Keratinocyte (primary cell): ENCODE measurements at regions not wholly inside any gene's neighbourhood (a gene's known extent, or its start where the extent isn't known, plus 50 kb on each side); places are given as distances from the start of the nearest gene placed in this dataset.

ENCODE experiments used
- EZH2 ChIP-seq: IDR thresholded peaks from one replicate; pipeline ENCODE4 v1.6.1; 2012; ENCODE audit warnings: inconsistent platforms, mild to moderate bottlenecking, low read length, moderate library complexity
- TF ChIP-seq, protein P1 (sequence below), 3 experiments: IDR thresholded peaks in 1 of 3; conservative IDR thresholded peaks in 1 of 3; optimal IDR thresholded peaks in 1 of 3; 2 replicates in 2 of 3; 3 replicates in 1 of 3; pipeline versions ENCODE3 to v1.5.1; 2011; ENCODE audit warnings: low read length in 3 of 3, mild to moderate bottlenecking in 3 of 3, moderate library complexity in 2 of 3, control low read depth in 1 of 3, inconsistent platforms in 1 of 3; ENCODE audit not compliant: insufficient read depth in 2 of 3; ENCODE audit errors: extremely low read depth in 1 of 3

GRCh38 chr2:158025255-158025996 is 76.2 kb upstream of the UPP2 start:
- TF ChIP-seq, protein P1, sequence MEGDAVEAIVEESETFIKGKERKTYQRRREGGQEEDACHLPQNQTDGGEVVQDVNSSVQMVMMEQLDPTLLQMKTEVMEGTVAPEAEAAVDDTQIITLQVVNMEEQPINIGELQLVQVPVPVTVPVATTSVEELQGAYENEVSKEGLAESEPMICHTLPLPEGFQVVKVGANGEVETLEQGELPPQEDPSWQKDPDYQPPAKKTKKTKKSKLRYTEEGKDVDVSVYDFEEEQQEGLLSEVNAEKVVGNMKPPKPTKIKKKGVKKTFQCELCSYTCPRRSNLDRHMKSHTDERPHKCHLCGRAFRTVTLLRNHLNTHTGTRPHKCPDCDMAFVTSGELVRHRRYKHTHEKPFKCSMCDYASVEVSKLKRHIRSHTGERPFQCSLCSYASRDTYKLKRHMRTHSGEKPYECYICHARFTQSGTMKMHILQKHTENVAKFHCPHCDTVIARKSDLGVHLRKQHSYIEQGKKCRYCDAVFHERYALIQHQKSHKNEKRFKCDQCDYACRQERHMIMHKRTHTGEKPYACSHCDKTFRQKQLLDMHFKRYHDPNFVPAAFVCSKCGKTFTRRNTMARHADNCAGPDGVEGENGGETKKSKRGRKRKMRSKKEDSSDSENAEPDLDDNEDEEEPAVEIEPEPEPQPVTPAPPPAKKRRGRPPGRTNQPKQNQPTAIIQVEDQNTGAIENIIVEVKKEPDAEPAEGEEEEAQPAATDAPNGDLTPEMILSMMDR (optimal IDR thresholded peaks at IDR 0.05 in 1 of 3, IDR thresholded peaks at IDR 0.05 in 1 of 3, conservative IDR thresholded peaks at IDR 0.05 in 1 of 3; ENCODE audit: extremely low read depth in 1 of 3, insufficient read depth in 2 of 3, low read length in 3 of 3), result no peak
- TF ChIP-seq EZH2, result no peak
